ENCODE measurements at regions not wholly inside any gene's neighbourhood (a gene's known extent, or its start where the extent isn't known, plus 50 kb on each side); places are given as distances from the start of the nearest gene placed in this dataset.
A peak's percentile ranks its signal among the peaks of the same experiment; 100 is the strongest.

GRCh38 chrX:114332766-114333165, 251.1 kb upstream of the HTR2C start:
- DNase-seq: no peak

- DNase-seq: no peak
Measured at GRCh38 chrX:114334473-114334982, 249.4 kb upstream of the HTR2C start.

- DNase-seq: no peak
Measured at GRCh38 chrX:114338870-114339269, 245.0 kb upstream of the HTR2C start.

GRCh38 chrX:114344756-114345349, 239.0 kb upstream of the HTR2C start:
- DNase-seq: peak; percentile 7

- no peak for DNase-seq
Measured at GRCh38 chrX:114361076-114361725, 222.7 kb upstream of the HTR2C start.

- no peak for DNase-seq
Measured at GRCh38 chrX:114363346-114363745, 220.5 kb upstream of the HTR2C start.

- DNase-seq: no peak
Measured at GRCh38 chrX:114365065-114365834, 218.6 kb upstream of the HTR2C start.

GRCh38 chrX:114372937-114373336, 210.9 kb upstream of the HTR2C start:
- DNase-seq: no peak

GRCh38 chrX:114390251-114390796, 193.6 kb upstream of the HTR2C start:
- DNase-seq: no peak
